Fibroblast of lung (primary cell): ENCODE measurements at regions not wholly inside any gene's neighbourhood (a gene's known extent, or its start where the extent isn't known, plus 50 kb on each side); places are given as distances from the start of the nearest gene placed in this dataset.
"Not testable (repeated sequence)": the region's sequence is repeated elsewhere in the genome, so short reads cannot be mapped to it uniquely, and the experiment has no call there.

Source experiments
- DNase-seq, 2 donors: peaks; one replicate each; pipeline versions ENCODE4 v3.0.0 to v3.0.0-alpha.2; 2010; ENCODE audit warnings: low read depth in 2 of 2
- H2AFZ ChIP-seq: 2 replicates; pipeline ENCODE4 v1.5.1; 2012; ENCODE audit warnings: low read length, control low read depth, inconsistent platforms
- H3K27ac ChIP-seq: 2 replicates; pipeline ENCODE4 v1.5.1; 2011; ENCODE audit warnings: low read length, control low read depth; ENCODE audit not compliant: insufficient read depth
- H3K27me3 ChIP-seq: 2 replicates; pipeline ENCODE4 v1.5.1; 2011; ENCODE audit warnings: mild to moderate bottlenecking, low read length; ENCODE audit not compliant: control insufficient read depth, insufficient read depth
- H3K36me3 ChIP-seq: 2 replicates; pipeline ENCODE4 v1.5.1; 2011; ENCODE audit warnings: low read length; ENCODE audit not compliant: control insufficient read depth, insufficient read depth
- H3K4me1 ChIP-seq: 2 replicates; pipeline ENCODE4 v1.5.1; 2011; ENCODE audit warnings: low read length; ENCODE audit not compliant: control insufficient read depth, insufficient read depth; ENCODE audit errors: extremely low read depth
- H3K4me2 ChIP-seq: 2 replicates; pipeline ENCODE4 v1.5.1; 2011; ENCODE audit warnings: low read length, control low read depth; ENCODE audit not compliant: insufficient read depth; ENCODE audit errors: extremely low read depth
- H3K4me3 ChIP-seq, 4 experiments: fragments of 200-600 bp in 1 of 4; sonication (generic) in 1 of 4; replicated peaks in 1 of 4; 2 replicates each; pipeline ENCODE4 v1.5.1; 2011 to 2016; ENCODE audit warnings: low read length in 4 of 4, low read depth in 3 of 4, mild to moderate bottlenecking in 3 of 4, control low read depth in 2 of 4, inconsistent platforms in 1 of 4, mixed read lengths in 1 of 4; ENCODE audit not compliant: insufficient read depth in 1 of 4; ENCODE audit errors: control extremely low read depth in 1 of 4
- H3K79me2 ChIP-seq: 2 replicates; pipeline ENCODE4 v1.5.1; 2012; ENCODE audit warnings: mild to moderate bottlenecking, low read length, inconsistent platforms; ENCODE audit not compliant: control insufficient read depth, insufficient read depth
- H3K9ac ChIP-seq: 2 replicates; pipeline ENCODE4 v1.5.1; 2011; ENCODE audit warnings: mild to moderate bottlenecking, low read length, control low read depth; ENCODE audit not compliant: insufficient read depth
- H3K9me3 ChIP-seq: 2 replicates; pipeline ENCODE4 v1.5.1; 2012; ENCODE audit warnings: low read depth, low read length; ENCODE audit not compliant: control insufficient read depth, insufficient read depth
- H4K20me1 ChIP-seq: 2 replicates; pipeline ENCODE4 v1.5.1; 2011; ENCODE audit warnings: low read length; ENCODE audit not compliant: control insufficient read depth, insufficient read depth; ENCODE audit errors: extremely low read depth
- CTCF ChIP-seq, 2 donors: IDR thresholded peaks in 1 of 2; conservative IDR thresholded peaks in 1 of 2; 1 replicate in 1 of 2; 2 replicates in 1 of 2; pipeline ENCODE4 v1.5.1; 2011 to 2012; ENCODE audit warnings: low read length in 2 of 2, control low read depth in 1 of 2, inconsistent platforms in 1 of 2, low read depth in 1 of 2, mild to moderate bottlenecking in 1 of 2
- EZH2 ChIP-seq: IDR thresholded peaks from 2 replicates; pipeline ENCODE4 v1.5.1; 2012; ENCODE audit warnings: low read length, control low read depth, mild to moderate bottlenecking; ENCODE audit errors: missing control alignments

GRCh38 chr9:115575147-115575546 lies 457.2 kb upstream of the TNC start:
- Histone ChIP-seq H2AFZ (no peak overlapping the region), H3K4me1 (no peaks in the 10 kb centered on the region), H3K27me3 (no peaks in the 10 kb centered on the region), H3K9me3 (no peaks in the 10 kb centered on the region), H3K36me3 (no peaks in the 10 kb centered on the region), H3K9ac (no peak overlapping the region), H3K27ac (no peak overlapping the region), H3K4me3 (no peak overlapping the region), H4K20me1 (no peaks in the 10 kb centered on the region), H3K79me2 (no peaks in the 10 kb centered on the region), H3K4me2 (no peak overlapping the region)
- DNase-seq, result no peak
- TF ChIP-seq CTCF (conservative IDR thresholded peaks at IDR 0.05 in 1 of 2, IDR thresholded peaks at IDR 0.05 in 1 of 2; ENCODE audit: low read depth in 1 of 2, low read length in 2 of 2), result no peak
- no peak for TF ChIP-seq EZH2

GRCh38 chr9:115585458-115585857 lies 467.5 kb upstream of the TNC start:
- H4K20me1 ChIP-seq, H3K4me3 ChIP-seq, DNase-seq, H3K27me3 ChIP-seq, H3K79me2 ChIP-seq, H3K36me3 ChIP-seq, H3K4me1 ChIP-seq, H3K9ac ChIP-seq, H3K9me3 ChIP-seq, H3K4me2 ChIP-seq, H2AFZ ChIP-seq, H3K27ac ChIP-seq: not testable (repeated sequence)

DNA sequence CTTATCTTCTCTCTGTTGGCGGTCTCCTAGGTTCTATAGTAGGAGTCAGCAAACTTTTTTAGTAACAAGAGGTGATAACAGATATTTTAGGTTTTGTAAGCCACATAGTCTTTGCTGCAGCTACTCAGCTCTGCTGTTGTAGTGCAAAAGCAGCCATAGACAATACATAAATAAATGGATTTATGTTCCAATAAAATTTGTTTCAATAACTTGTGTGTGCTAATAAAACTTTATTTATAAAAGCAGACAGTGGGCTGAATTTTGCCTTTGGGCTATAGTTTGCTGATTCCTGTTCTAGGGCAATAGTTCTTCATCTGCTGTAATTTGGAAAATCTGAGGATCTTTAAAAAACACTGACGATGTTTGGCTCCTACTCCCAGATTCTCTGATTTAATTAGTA lies 469.4 kb upstream of the TNC start:
- Histone ChIP-seq H3K79me2 (no peaks in the 10 kb centered on the region), H3K4me3 (no peak overlapping the region), H3K9me3 (no peaks in the 10 kb centered on the region), H2AFZ (no peak overlapping the region), H4K20me1 (no peaks in the 10 kb centered on the region), H3K9ac (no peak overlapping the region), H3K36me3 (no peaks in the 10 kb centered on the region), H3K4me1 (peaks cover 11% of the 10 kb centered on the region), H3K4me2 (no peak overlapping the region), H3K27me3 (no peaks in the 10 kb centered on the region), H3K27ac (no peak overlapping the region)
- no peak for DNase-seq
- TF ChIP-seq EZH2, result no peak
- no peak for TF ChIP-seq CTCF (conservative IDR thresholded peaks at IDR 0.05 in 1 of 2, IDR thresholded peaks at IDR 0.05 in 1 of 2; ENCODE audit: low read depth in 1 of 2, low read length in 2 of 2)
